SHP77 treated with DMSO at 0.1 percent for 48 hours (cell line): ENCODE measurements at regions not wholly inside any gene's neighbourhood (a gene's known extent, or its start where the extent isn't known, plus 50 kb on each side); places are given as distances from the start of the nearest gene placed in this dataset.

Source experiments
- DNase-seq: peaks from one replicate; lab custom pipeline; 2025; lab: John Stamatoyannopoulos, UW

- no peak for DNase-seq
These were observed 60.6 kb upstream of the CDK20 start for GRCh38 chr9:88034964-88035363.

GRCh38 chr9:88033359-88033702, 59.0 kb upstream of the CDK20 start:
- no peak for DNase-seq

- DNase-seq = no peak
These were observed 54.0 kb upstream of the CDK20 start for GRCh38 chr9:88028338-88028737.

GRCh38 chr9:88026118-88026479, 51.8 kb upstream of the CDK20 start:
- DNase-seq = no peak

GRCh38 chr9:88025411-88026117, 51.2 kb upstream of the CDK20 start:
- DNase-seq = no peak

- no peak for DNase-seq
These were observed 50.6 kb upstream of the CDK20 start for GRCh38 chr9:88024896-88025295.
